Islet of Langerhans (tissue), 1 donor: ENCODE measurements at regions not wholly inside any gene's neighbourhood (a gene's known extent, or its start where the extent isn't known, plus 50 kb on each side); places are given as distances from the start of the nearest gene placed in this dataset.
"Not testable (repeated sequence)": the region's sequence is repeated elsewhere in the genome, so short reads cannot be mapped to it uniquely, and the experiment has no call there.

Experiments
- FAIRE-seq: peaks from one replicate; lab custom pipeline; 2011; peaks lifted over from hg19 to GRCh38; lab: Jason Lieb, UNC

GRCh38 chr5:56732121-56732520 is 83.2 kb upstream of the MAP3K1 start:
- FAIRE-seq = no peak

GRCh38 chr5:56731473-56731872 is 83.9 kb upstream of the MAP3K1 start:
- not testable (repeated sequence) for FAIRE-seq

GRCh38 chr5:56729488-56729887 is 85.9 kb upstream of the MAP3K1 start:
- no peak for FAIRE-seq

- peak; percentile 33 for FAIRE-seq
These were observed 89.5 kb upstream of the MAP3K1 start for GRCh38 chr5:56725711-56726411.

GRCh38 chr5:56724857-56725256 is 90.5 kb upstream of the MAP3K1 start:
- not testable (repeated sequence) for FAIRE-seq

- no peak for FAIRE-seq
These were observed 93.0 kb upstream of the MAP3K1 start for GRCh38 chr5:56722317-56722716.

GRCh38 chr5:56717253-56717987 is 97.9 kb upstream of the MAP3K1 start:
- no peak for FAIRE-seq

GRCh38 chr5:56715986-56716385 is 99.4 kb upstream of the MAP3K1 start:
- no peak for FAIRE-seq

GRCh38 chr5:56712895-56713591 is 102.3 kb upstream of the MAP3K1 start:
- peak; percentile 93 for FAIRE-seq

GRCh38 chr5:56710826-56711590 is 104.3 kb upstream of the MAP3K1 start:
- FAIRE-seq = no peak

- FAIRE-seq = no peak
These were observed 108.8 kb upstream of the MAP3K1 start for GRCh38 chr5:56706504-56706903.

GRCh38 chr5:56705217-56705616 is 110.1 kb upstream of the MAP3K1 start:
- no peak for FAIRE-seq

GRCh38 chr5:56703952-56704351 is 111.4 kb upstream of the MAP3K1 start:
- no peak for FAIRE-seq

GRCh38 chr5:56700711-56701110 is 114.6 kb upstream of the MAP3K1 start:
- no peak for FAIRE-seq

- no peak for FAIRE-seq
These were observed 115.8 kb upstream of the MAP3K1 start for GRCh38 chr5:56699538-56699937.

- FAIRE-seq = no peak
These were observed 116.6 kb upstream of the MAP3K1 start for GRCh38 chr5:56698463-56699381.

- no peak for FAIRE-seq
These were observed 118.4 kb upstream of the MAP3K1 start for GRCh38 chr5:56696900-56697299.

- no peak for FAIRE-seq
These were observed 122.1 kb upstream of the MAP3K1 start for GRCh38 chr5:56693220-56693579.

GRCh38 chr5:56692359-56693219 is 122.8 kb upstream of the MAP3K1 start:
- no peak for FAIRE-seq

GRCh38 chr5:56688402-56688801 is 126.9 kb upstream of the MAP3K1 start:
- no peak for FAIRE-seq
